ENCODE measurements at regions not wholly inside any gene's neighbourhood (a gene's known extent, or its start where the extent isn't known, plus 50 kb on each side); places are given as distances from the start of the nearest gene placed in this dataset.

DNA sequence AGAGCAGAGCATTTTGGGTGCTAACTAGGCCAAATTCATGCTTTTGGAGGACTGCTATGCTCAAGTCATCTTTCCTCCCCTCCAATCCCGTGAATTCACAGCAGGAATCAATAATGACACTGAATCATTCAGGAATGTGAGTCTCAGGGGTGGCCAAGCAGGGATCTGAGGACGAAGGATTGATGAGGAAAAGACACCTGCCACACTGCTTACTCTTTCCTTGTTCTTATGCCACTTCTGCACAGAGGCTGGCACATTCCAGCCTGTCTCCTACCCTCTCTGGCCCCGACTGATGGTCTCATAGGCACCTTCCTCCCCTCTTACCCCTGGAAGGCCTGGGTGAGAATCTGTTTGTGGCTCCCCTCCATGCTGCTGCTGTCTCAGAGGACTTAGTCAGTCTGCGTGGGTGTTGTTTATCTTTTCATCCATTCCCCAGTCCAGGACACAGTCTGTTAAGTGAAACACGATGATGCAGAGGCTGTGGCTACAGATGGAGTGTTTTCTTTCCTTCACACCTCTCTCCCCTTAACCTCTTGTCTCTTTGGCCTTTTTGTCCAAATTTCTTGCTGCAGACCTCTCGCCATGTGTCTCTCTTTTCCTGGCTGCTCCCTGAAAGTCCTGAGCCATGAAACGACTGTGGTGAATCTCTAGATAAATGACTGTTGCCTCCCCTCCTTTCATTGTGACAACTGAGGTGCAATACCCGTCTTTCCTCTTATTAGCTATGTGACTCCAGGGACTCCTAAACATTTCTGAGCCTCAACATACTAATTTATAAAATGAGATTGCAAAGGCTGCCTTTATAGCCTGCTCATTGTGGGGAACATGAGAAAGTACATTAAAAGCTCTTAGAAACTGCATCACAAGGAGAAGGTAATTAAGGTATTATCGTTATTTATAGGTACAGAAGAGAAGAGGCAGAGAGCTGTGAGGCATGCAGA is 86.9 kb downstream of the RDH14 start:
- TF ChIP-seq, protein P1, sequence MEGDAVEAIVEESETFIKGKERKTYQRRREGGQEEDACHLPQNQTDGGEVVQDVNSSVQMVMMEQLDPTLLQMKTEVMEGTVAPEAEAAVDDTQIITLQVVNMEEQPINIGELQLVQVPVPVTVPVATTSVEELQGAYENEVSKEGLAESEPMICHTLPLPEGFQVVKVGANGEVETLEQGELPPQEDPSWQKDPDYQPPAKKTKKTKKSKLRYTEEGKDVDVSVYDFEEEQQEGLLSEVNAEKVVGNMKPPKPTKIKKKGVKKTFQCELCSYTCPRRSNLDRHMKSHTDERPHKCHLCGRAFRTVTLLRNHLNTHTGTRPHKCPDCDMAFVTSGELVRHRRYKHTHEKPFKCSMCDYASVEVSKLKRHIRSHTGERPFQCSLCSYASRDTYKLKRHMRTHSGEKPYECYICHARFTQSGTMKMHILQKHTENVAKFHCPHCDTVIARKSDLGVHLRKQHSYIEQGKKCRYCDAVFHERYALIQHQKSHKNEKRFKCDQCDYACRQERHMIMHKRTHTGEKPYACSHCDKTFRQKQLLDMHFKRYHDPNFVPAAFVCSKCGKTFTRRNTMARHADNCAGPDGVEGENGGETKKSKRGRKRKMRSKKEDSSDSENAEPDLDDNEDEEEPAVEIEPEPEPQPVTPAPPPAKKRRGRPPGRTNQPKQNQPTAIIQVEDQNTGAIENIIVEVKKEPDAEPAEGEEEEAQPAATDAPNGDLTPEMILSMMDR (IDR thresholded peaks at IDR 0.05 in 8 of 11, conservative IDR thresholded peaks at IDR 0.05 in 3 of 11) = no peak
- no peak for TF ChIP-seq POLR2A (IDR thresholded peaks at IDR 0.05)

All from spleen (tissue), 7 donors.